ENCODE measurements at regions not wholly inside any gene's neighbourhood (a gene's known extent, or its start where the extent isn't known, plus 50 kb on each side); places are given as distances from the start of the nearest gene placed in this dataset.

DNA sequence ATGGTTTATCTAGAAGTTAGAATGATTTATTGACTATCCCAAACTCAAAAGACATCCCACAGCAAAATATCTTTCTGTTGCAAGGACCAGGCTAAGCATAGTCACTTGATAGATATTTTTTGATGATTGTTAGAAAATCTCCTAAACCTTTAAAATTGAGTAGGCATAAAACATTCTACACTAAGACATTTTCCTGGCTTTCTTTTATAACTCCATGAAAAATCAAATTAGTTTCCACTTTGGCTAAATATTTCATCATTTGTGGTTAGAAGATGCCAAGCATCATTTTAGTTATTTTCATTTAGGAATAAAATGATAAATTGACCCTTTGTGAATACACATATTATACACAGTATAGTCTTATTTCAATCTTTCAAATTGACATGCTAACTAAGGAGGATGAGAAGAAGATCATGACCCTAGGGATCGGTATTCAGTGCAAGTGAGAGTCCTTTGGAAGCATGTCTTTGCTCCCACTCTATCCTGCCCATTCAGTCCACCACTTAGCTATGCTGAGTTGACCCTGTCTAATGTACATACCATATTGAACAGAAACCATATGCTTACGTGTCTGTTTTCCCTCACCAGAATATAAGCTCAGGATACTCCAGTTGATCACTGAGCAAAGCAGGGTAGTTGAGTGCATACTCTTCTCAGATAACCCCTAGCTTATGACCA, 136.6 kb upstream of the OTUD4 start:
- no peak overlapping the region for H3K27ac Mint-ChIP-seq (ENCODE audit: unreplicated experiment)
- H3K36me3 Mint-ChIP-seq (ENCODE audit: low read depth, unreplicated experiment): no peaks in the 10 kb centered on the region
- H3K4me1 Mint-ChIP-seq (ENCODE audit: unreplicated experiment): no peaks in the 10 kb centered on the region
- no peaks in the 10 kb centered on the region for H3K9me3 Mint-ChIP-seq (ENCODE audit: unreplicated experiment)
- H3K4me3 Mint-ChIP-seq (ENCODE audit: unreplicated experiment): no peak overlapping the region
- peaks cover 1% of the 10 kb centered on the region for H3K27me3 Mint-ChIP-seq (ENCODE audit: unreplicated experiment)
- no peak for DNase-seq (ENCODE audit: low spot score)
- TF ChIP-seq, protein P1, sequence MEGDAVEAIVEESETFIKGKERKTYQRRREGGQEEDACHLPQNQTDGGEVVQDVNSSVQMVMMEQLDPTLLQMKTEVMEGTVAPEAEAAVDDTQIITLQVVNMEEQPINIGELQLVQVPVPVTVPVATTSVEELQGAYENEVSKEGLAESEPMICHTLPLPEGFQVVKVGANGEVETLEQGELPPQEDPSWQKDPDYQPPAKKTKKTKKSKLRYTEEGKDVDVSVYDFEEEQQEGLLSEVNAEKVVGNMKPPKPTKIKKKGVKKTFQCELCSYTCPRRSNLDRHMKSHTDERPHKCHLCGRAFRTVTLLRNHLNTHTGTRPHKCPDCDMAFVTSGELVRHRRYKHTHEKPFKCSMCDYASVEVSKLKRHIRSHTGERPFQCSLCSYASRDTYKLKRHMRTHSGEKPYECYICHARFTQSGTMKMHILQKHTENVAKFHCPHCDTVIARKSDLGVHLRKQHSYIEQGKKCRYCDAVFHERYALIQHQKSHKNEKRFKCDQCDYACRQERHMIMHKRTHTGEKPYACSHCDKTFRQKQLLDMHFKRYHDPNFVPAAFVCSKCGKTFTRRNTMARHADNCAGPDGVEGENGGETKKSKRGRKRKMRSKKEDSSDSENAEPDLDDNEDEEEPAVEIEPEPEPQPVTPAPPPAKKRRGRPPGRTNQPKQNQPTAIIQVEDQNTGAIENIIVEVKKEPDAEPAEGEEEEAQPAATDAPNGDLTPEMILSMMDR (IDR thresholded peaks at IDR 0.05; ENCODE audit: unreplicated experiment): no peak

DNA sequence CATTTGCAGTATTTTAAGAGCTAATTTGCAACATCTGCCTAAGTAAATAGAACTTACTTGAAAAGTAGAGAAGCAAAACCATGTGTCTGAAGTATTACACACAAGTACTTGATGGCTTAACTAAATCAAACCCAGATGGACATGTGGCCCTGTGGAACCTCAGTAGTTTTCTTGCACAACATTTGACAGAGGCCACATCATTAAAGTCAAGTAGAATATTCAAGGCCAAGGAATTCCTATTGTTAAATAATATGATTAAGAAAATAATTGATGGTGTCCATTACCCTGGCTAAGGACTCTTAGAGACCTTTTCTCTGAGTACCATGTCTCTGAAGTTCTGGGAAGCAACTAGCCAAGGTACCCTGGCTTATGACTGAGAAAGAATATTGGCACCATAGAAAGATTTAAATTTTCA, 135.4 kb upstream of the OTUD4 start:
- no peak overlapping the region for H3K27ac Mint-ChIP-seq (ENCODE audit: unreplicated experiment)
- peaks cover 1% of the 10 kb centered on the region for H3K27me3 Mint-ChIP-seq (ENCODE audit: unreplicated experiment)
- DNase-seq (ENCODE audit: low spot score): no peak
- H3K4me1 Mint-ChIP-seq (ENCODE audit: unreplicated experiment): peaks cover 4% of the 10 kb centered on the region
- TF ChIP-seq, protein P1 (IDR thresholded peaks at IDR 0.05; ENCODE audit: unreplicated experiment): no peak
- no peak overlapping the region for H3K4me3 Mint-ChIP-seq (ENCODE audit: unreplicated experiment)
- H3K36me3 Mint-ChIP-seq (ENCODE audit: low read depth, unreplicated experiment): no peaks in the 10 kb centered on the region
- H3K9me3 Mint-ChIP-seq (ENCODE audit: unreplicated experiment): no peaks in the 10 kb centered on the region

DNA sequence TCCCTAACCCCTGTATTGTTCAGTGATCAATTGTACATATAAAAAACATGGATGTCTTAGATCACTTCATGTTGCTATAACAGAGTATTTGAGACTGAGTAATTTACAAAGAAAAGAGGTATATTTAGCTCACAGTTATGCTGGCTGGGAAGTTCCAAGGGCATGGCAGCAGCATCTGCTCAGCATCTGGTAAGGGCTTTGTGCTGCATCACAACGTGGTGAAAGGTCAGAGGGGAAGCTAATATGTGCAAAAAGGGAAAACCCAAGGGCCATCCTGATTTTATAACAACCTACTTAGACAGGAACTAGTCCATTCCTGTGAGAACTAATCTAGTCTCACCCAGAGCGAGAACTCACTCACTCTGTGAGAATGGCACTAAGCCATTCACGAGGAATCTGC, 128.2 kb upstream of the OTUD4 start:
- Mint-ChIP-seq H3K36me3 (ENCODE audit: low read depth, unreplicated experiment) (no peaks in the 10 kb centered on the region), H3K4me1 (ENCODE audit: unreplicated experiment) (peaks cover 8% of the 10 kb centered on the region), H3K4me3 (ENCODE audit: unreplicated experiment) (no peak overlapping the region), H3K27me3 (ENCODE audit: unreplicated experiment) (no peaks in the 10 kb centered on the region), H3K9me3 (ENCODE audit: unreplicated experiment) (no peaks in the 10 kb centered on the region), H3K27ac (ENCODE audit: unreplicated experiment) (no peak overlapping the region)
- DNase-seq (ENCODE audit: low spot score): no peak
- TF ChIP-seq, protein P1 (IDR thresholded peaks at IDR 0.05; ENCODE audit: unreplicated experiment): no peak

DNA sequence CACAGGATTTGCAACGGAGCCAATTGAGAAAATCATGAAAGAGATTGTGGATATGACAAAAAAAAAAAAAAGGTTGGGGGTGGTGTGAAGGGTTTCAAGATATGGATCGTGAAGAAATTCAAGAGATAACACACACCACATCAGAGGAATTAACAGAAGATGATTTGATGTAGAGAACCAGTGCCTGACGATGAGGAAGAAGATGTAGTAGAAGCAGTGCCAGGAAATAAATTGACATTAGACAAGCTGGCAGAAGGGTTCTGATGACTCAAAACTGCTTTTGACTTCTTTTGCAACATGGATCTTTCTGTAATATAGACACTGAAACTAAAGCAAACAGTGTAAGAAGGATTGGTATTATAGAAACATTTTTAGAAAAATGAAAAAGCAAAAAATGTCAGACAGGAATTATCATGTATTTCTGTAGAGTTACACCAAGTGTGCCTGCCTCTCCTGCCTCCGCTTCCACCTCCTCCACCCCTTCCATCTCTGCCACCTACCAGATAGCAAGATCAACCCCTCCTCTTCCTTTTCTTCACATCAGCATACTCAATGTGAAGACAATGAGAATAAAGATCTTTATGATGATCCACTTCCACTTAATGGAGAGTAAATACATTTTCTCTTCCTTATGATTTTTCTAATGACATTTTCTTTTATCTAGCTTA, 127.5 kb upstream of the OTUD4 start:
- H3K36me3 Mint-ChIP-seq (ENCODE audit: low read depth, unreplicated experiment): no peaks in the 10 kb centered on the region
- no peak for DNase-seq (ENCODE audit: low spot score)
- TF ChIP-seq, protein P1 (IDR thresholded peaks at IDR 0.05; ENCODE audit: unreplicated experiment): no peak
- H3K9me3 Mint-ChIP-seq (ENCODE audit: unreplicated experiment): no peaks in the 10 kb centered on the region
- no peaks in the 10 kb centered on the region for H3K27me3 Mint-ChIP-seq (ENCODE audit: unreplicated experiment)
- no peak overlapping the region for H3K4me3 Mint-ChIP-seq (ENCODE audit: unreplicated experiment)
- H3K27ac Mint-ChIP-seq (ENCODE audit: unreplicated experiment): no peak overlapping the region
- peaks cover 8% of the 10 kb centered on the region for H3K4me1 Mint-ChIP-seq (ENCODE audit: unreplicated experiment)

DNA sequence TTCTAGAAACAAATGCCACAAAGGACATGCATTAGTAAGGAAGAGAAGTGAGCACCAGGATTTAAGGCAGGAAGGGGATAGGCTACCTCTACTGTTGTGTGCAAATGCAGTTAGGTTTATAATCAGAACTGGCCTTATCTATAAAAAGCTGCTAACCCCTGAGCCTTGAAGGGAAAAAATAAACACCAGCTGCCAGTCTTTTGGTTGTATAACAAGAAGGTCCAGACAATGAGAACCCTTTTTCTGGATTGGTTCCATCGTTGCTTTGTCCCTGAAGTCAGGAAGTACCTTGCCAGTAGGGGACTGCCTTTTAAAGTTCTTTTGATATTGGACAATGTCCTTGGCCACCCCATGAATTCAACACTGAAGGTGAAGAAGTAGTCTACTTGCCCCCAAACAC, 126.7 kb upstream of the OTUD4 start:
- H3K27ac Mint-ChIP-seq (ENCODE audit: unreplicated experiment): no peak overlapping the region
- H3K9me3 Mint-ChIP-seq (ENCODE audit: unreplicated experiment): no peaks in the 10 kb centered on the region
- no peaks in the 10 kb centered on the region for H3K27me3 Mint-ChIP-seq (ENCODE audit: unreplicated experiment)

More for the DNA sequence above, 126.7 kb upstream of the OTUD4 start:
- no peaks in the 10 kb centered on the region for H3K36me3 Mint-ChIP-seq (ENCODE audit: low read depth, unreplicated experiment)
- TF ChIP-seq, protein P1 (IDR thresholded peaks at IDR 0.05; ENCODE audit: unreplicated experiment): no peak
- H3K4me3 Mint-ChIP-seq (ENCODE audit: unreplicated experiment): no peak overlapping the region
- H3K4me1 Mint-ChIP-seq (ENCODE audit: unreplicated experiment): peaks cover 8% of the 10 kb centered on the region
- DNase-seq (ENCODE audit: low spot score): no peak
